Activated CD8-positive, alpha-beta memory T cell treated with anti-CD3 and anti-CD28 coated beads, Interleukin-2, amount 50 U/mL, for 24 hours (primary cell): ENCODE measurements at regions not wholly inside any gene's neighbourhood (a gene's known extent, or its start where the extent isn't known, plus 50 kb on each side); places are given as distances from the start of the nearest gene placed in this dataset.

Experiments
- DNase-seq: peaks from one replicate; pipeline ENCODE4 v3.0.0-alpha.2; 2020; ENCODE audit errors: extremely low read depth

- no peak for DNase-seq
Measured at GRCh38 chr6:170178561-170179477, 112.1 kb downstream of the DLL1 start.

- no peak for DNase-seq
Measured at GRCh38 chr6:170177772-170178560, 112.9 kb downstream of the DLL1 start.

- DNase-seq = no peak
Measured at GRCh38 chr6:170176898-170177771, 113.7 kb downstream of the DLL1 start.

- DNase-seq = no peak
Measured at GRCh38 chr6:170176136-170176897, 114.6 kb downstream of the DLL1 start.

GRCh38 chr6:170175644-170176135 is 115.2 kb downstream of the DLL1 start:
- DNase-seq = no peak

GRCh38 chr6:170174771-170175643 is 115.9 kb downstream of the DLL1 start:
- DNase-seq = no peak

GRCh38 chr6:170174124-170174770 is 116.6 kb downstream of the DLL1 start:
- no peak for DNase-seq

- DNase-seq = no peak
Measured at GRCh38 chr6:170173335-170173881, 117.5 kb downstream of the DLL1 start.

- DNase-seq = no peak
Measured at GRCh38 chr6:170172825-170173256, 118.0 kb downstream of the DLL1 start.

GRCh38 chr6:170172392-170172791 is 118.5 kb downstream of the DLL1 start:
- DNase-seq = no peak

- DNase-seq = no peak
Measured at GRCh38 chr6:170167657-170168159, 123.2 kb downstream of the DLL1 start.

- no peak for DNase-seq
Measured at GRCh38 chr6:170166511-170167122, 124.3 kb downstream of the DLL1 start.

- DNase-seq = no peak
Measured at GRCh38 chr6:170165471-170166117, 125.3 kb downstream of the DLL1 start.

- DNase-seq = no peak
Measured at GRCh38 chr6:170165085-170165470, 125.8 kb downstream of the DLL1 start.

GRCh38 chr6:170164271-170164900 is 126.5 kb downstream of the DLL1 start:
- no peak for DNase-seq

GRCh38 chr6:170163405-170164170 is 127.3 kb downstream of the DLL1 start:
- no peak for DNase-seq
